ENCODE measurements at regions not wholly inside any gene's neighbourhood (a gene's known extent, or its start where the extent isn't known, plus 50 kb on each side); places are given as distances from the start of the nearest gene placed in this dataset.
A peak's percentile ranks its signal among the peaks of the same experiment; 100 is the strongest.

DNA sequence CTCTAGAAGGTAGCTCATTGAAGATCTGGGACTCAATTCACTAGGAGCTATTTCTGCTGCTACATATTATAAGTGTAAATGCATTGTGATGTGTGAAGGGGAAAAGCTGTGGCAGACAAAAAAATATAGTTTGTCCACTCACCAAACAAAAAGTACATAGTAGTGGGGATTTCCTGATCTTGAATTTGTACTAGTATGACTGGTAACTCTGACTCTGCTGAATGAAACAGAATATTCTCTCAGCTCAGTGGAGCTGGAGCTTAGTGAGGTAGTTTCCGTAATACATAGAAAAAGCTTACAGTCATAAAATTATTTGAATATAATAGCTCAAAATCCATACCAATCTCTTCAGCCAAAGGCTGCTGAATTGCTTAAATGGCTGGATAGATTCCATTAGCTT lies 455.6 kb upstream of the CD180 start:
- no peak overlapping the region for H3K4me3 ChIP-seq (ENCODE audit: low read depth, low read length)
- no peak for DNase-seq (ENCODE audit: low read depth)
- TF ChIP-seq, protein P1, sequence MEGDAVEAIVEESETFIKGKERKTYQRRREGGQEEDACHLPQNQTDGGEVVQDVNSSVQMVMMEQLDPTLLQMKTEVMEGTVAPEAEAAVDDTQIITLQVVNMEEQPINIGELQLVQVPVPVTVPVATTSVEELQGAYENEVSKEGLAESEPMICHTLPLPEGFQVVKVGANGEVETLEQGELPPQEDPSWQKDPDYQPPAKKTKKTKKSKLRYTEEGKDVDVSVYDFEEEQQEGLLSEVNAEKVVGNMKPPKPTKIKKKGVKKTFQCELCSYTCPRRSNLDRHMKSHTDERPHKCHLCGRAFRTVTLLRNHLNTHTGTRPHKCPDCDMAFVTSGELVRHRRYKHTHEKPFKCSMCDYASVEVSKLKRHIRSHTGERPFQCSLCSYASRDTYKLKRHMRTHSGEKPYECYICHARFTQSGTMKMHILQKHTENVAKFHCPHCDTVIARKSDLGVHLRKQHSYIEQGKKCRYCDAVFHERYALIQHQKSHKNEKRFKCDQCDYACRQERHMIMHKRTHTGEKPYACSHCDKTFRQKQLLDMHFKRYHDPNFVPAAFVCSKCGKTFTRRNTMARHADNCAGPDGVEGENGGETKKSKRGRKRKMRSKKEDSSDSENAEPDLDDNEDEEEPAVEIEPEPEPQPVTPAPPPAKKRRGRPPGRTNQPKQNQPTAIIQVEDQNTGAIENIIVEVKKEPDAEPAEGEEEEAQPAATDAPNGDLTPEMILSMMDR (IDR thresholded peaks at IDR 0.05; ENCODE audit: low read depth, low read length, missing control alignments) = no peak
- in situ Hi-C loops (cut with HindIII; ENCODE audit: low sequenced_read_pairs) = no loop called here

DNA sequence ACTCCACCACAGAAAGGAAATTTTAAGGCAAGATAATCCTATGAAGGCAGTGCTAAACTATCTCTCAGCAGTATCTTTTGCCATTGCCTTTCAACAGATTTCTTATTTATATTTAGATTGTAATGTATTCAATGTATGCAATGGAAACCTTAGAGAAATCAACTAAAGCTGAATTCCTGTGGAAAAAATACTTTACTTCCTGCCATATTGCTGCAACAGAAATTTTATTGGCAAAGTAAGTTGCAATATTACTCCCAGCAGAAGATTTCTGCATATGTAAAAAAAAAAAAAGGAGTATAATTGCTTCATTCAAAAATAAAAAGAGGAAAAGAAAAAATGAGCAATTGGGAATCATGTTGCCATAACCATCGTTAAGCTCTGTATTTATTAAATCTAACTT lies 454.6 kb upstream of the CD180 start:
- TF ChIP-seq, protein P1 (IDR thresholded peaks at IDR 0.05; ENCODE audit: low read depth, low read length, missing control alignments) = no peak
- in situ Hi-C loops (cut with HindIII; ENCODE audit: low sequenced_read_pairs) = no loop called here
- no peak for DNase-seq (ENCODE audit: low read depth)
- no peak overlapping the region for H3K4me3 ChIP-seq (ENCODE audit: low read depth, low read length)

DNA sequence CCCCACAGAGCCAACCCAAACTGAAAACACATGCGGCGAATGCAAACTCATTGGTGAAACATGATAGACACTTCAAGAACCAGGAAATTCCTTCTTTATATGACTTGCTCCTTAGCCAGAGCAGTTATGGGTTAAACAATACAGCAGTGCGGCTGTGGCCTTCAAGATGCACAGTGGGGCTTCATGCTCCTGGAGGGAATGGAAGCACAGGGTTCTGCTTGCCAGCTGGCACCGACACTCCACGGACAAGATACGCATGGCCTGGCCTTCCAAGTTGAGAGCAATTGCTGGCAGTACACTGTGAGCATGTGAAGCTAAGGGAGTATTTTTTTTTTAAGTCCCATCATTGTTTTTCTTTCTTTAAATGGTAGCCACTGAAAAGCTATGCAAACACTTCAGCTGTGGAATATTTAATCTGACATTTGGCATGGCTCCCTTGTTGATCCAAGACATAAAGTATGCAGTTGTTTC lies 451.6 kb upstream of the CD180 start:
- peak; percentile 99 for DNase-seq (ENCODE audit: low read depth)
- TF ChIP-seq, protein P1 (IDR thresholded peaks at IDR 0.05; ENCODE audit: low read depth, low read length, missing control alignments) = no peak
- in situ Hi-C loops (cut with HindIII; ENCODE audit: low sequenced_read_pairs) = loop anchor here (10.0 kb wide), 1 partner anchor 383 kb away; no protein-coding TSS in a partner anchor
- no peak overlapping the region for H3K4me3 ChIP-seq (ENCODE audit: low read depth, low read length)

DNA sequence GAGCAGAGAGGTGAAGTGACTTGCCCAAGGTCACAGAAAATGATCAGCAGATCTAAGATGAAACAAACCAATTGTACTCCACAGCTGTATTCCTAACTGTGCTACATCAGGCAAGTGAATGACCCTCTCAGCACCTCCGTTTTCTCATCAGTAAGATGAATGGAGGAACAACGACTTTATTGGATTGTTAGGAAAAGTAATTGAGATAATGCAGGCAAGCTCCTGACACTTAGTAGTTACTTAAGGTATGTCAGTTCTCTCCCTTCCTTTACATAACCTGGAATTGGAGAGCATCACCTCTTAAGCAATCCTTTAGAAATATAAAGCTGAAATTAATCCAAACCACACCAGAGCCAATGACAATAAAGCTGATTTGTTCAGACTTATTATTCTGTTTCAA lies 451.2 kb upstream of the CD180 start:
- in situ Hi-C loops (cut with HindIII; ENCODE audit: low sequenced_read_pairs) = loop anchor here (10.0 kb wide), 1 partner anchor 383 kb away; no protein-coding TSS in a partner anchor
- TF ChIP-seq, protein P1 (IDR thresholded peaks at IDR 0.05; ENCODE audit: low read depth, low read length, missing control alignments) = no peak
- H3K4me3 ChIP-seq (ENCODE audit: low read depth, low read length) = no peak overlapping the region
- no peak for DNase-seq (ENCODE audit: low read depth)

DNA sequence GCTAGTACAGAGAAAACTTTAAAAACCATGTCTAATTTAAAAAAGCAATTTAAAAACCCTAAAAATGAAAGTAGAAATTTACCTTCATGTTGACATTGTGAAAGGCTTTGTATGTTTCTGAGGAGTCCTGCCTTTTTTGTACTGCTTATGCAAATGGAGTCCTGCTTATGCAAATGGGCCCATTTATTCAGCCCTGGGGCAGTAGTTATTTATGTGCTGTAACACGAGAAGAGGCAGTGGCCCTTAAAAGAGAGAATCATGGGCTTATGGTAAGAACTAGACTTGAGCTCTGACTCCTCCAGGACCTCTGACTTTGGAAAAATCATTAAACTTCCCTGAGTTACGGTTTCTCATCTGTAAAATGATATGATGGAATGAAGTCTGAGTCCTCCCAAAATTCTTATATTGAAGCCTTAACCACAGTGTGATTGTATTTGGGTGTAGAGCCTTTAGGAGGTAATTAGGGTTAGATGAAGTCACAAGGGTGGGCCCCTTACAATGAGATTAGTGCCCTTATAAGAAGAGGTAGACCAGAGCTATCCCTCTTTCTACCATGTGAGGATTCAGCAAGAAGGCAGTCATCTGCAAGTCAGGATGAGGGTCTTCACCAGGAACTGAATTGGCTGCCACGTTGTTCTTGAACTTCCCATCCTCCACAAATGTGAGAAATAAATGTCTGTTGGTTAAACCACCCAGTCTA lies 447.8 kb upstream of the CD180 start:
- DNase-seq (ENCODE audit: low read depth) = no peak
- no peak overlapping the region for H3K4me3 ChIP-seq (ENCODE audit: low read depth, low read length)
- in situ Hi-C loops (cut with HindIII; ENCODE audit: low sequenced_read_pairs) = loop anchor here (10.0 kb wide), 1 partner anchor 380 kb away; no protein-coding TSS in a partner anchor
- TF ChIP-seq, protein P1 (IDR thresholded peaks at IDR 0.05; ENCODE audit: low read depth, low read length, missing control alignments) = no peak

DNA sequence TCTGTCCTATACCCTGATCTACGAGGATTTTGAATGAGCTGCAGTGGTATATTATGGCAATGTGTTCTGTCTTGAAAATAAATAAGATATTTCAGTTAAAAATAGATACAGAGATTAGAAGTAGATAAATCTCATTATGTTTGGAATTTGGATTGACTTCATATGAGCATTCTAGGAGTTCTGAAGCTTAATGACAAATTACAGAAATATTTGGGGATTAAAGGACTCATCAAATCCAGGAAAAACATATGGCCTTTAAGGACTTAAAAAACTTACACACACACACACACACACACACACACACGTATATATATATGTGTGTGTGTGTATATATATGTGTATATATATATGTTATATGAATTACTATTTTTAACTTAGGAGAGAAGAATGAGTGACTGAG lies 446.9 kb upstream of the CD180 start:
- DNase-seq (ENCODE audit: low read depth) = no peak
- TF ChIP-seq, protein P1 (IDR thresholded peaks at IDR 0.05; ENCODE audit: low read depth, low read length, missing control alignments) = no peak
- in situ Hi-C loops (cut with HindIII; ENCODE audit: low sequenced_read_pairs) = loop anchor here (10.0 kb wide), 1 partner anchor 379 kb away; no protein-coding TSS in a partner anchor
- H3K4me3 ChIP-seq (ENCODE audit: low read depth, low read length) = no peak overlapping the region
